Smooth muscle cell (in vitro differentiated cells): ENCODE measurements at regions not wholly inside any gene's neighbourhood (a gene's known extent, or its start where the extent isn't known, plus 50 kb on each side); places are given as distances from the start of the nearest gene placed in this dataset.

Experiments used
- DNase-seq: peaks from one replicate; lab custom pipeline; 2025; ENCODE audit not compliant: unreplicated experiment; lab: John Stamatoyannopoulos, UW
- H2AFZ ChIP-seq: fragments of 200-600 bp; sonication (generic); 2 replicates; pipeline ENCODE4 v1.6.0; 2016; ENCODE audit warnings: antibody characterized with exemption, low read depth, mild to moderate bottlenecking
- H3F3A ChIP-seq: fragments of 200-600 bp; sonication (generic); 2 replicates; pipeline ENCODE4 v1.6.0; 2017; ENCODE audit warnings: antibody characterized with exemption, low read depth
- H3K27ac ChIP-seq: fragments of 200-600 bp; sonication (generic); 2 replicates; pipeline ENCODE4 v1.5.1; 2016; ENCODE audit warnings: low read depth, mild to moderate bottlenecking
- H3K27me3 ChIP-seq: fragments of 200-600 bp; sonication (generic); 2 replicates; pipeline ENCODE4 v1.6.1; 2016; ENCODE audit warnings: low read depth, mild to moderate bottlenecking
- H3K36me3 ChIP-seq: fragments of 200-600 bp; sonication (generic); 2 replicates; pipeline ENCODE4 v1.5.1; 2016; ENCODE audit warnings: low read depth
- H3K4me1 ChIP-seq: fragments of 200-600 bp; sonication (generic); 2 replicates; pipeline ENCODE4 v1.5.1; 2016; ENCODE audit warnings: low read depth
- H3K4me2 ChIP-seq: fragments of 200-600 bp; sonication (generic); 2 replicates; pipeline ENCODE4 v1.6.0; 2016; ENCODE audit warnings: mild to moderate bottlenecking
- H3K4me3 ChIP-seq: fragments of 200-600 bp; sonication (generic); 2 replicates; pipeline ENCODE4 v1.5.1; 2016; ENCODE audit warnings: mild to moderate bottlenecking
- H3K79me2 ChIP-seq: fragments of 200-600 bp; sonication (generic); 2 replicates; pipeline ENCODE4 v1.6.0; 2016; ENCODE audit warnings: low read depth, mild to moderate bottlenecking
- H3K9ac ChIP-seq: fragments of 200-600 bp; sonication (generic); 2 replicates; pipeline ENCODE4 v1.6.0; 2016; ENCODE audit warnings: low read depth
- H3K9me3 ChIP-seq: fragments of 200-600 bp; sonication (generic); replicated peaks from 2 replicates; pipeline ENCODE4 v1.5.1; 2016; ENCODE audit warnings: low read depth
- H4K20me1 ChIP-seq: fragments of 200-600 bp; sonication (generic); 2 replicates; pipeline ENCODE4 v1.6.0; 2016; ENCODE audit warnings: low read depth
- CTCF ChIP-seq: fragments of 200-600 bp; sonication (generic); IDR thresholded peaks from 2 replicates; pipeline ENCODE4 v1.5.1; 2017; ENCODE audit warnings: borderline replicate concordance, mild to moderate bottlenecking, antibody characterized with exemption; ENCODE audit not compliant: insufficient read depth, poor library complexity, severe bottlenecking
- WGBS: methylation state at CpG from one replicate; pipeline ENCODE4 v1.1.7; 2016; ENCODE audit warnings: low lambda C conversion rate; 5-methylcytosine and 5-hydroxymethylcytosine counted together

- no peak for DNase-seq
- H4K20me1 ChIP-seq: no peaks in the 10 kb centered on the region
- no peak overlapping the region for H3K4me3 ChIP-seq
- no peak for TF ChIP-seq CTCF
- WGBS: 94% methylated on average over 8 of the region's 8 CpGs
- no peaks in the 10 kb centered on the region for H3K79me2 ChIP-seq
- H3K36me3 ChIP-seq: no peaks in the 10 kb centered on the region
- H3K9ac ChIP-seq: no peak overlapping the region
- no peak overlapping the region for H2AFZ ChIP-seq
- H3K4me2 ChIP-seq: no peak overlapping the region
- no peak overlapping the region for H3K27ac ChIP-seq
- no peaks in the 10 kb centered on the region for H3K4me1 ChIP-seq
- no peaks in the 10 kb centered on the region for H3K27me3 ChIP-seq
- H3F3A ChIP-seq: no peaks in the 10 kb centered on the region
- H3K9me3 ChIP-seq: no peaks in the 10 kb centered on the region
Measured at GRCh38 chr1:60668585-60668984, 413.8 kb upstream of the NFIA start.

GRCh38 chr1:60665311-60665710, 417.1 kb upstream of the NFIA start:
- H3K36me3 ChIP-seq: no peaks in the 10 kb centered on the region
- WGBS: 88% methylated on average over 1 of the region's 1 CpG
- no peak overlapping the region for H3K4me3 ChIP-seq

GRCh38 chr1:60664086-60664625, 418.2 kb upstream of the NFIA start:
- Histone ChIP-seq H3K4me2 (no peak overlapping the region), H3K9me3 (no peaks in the 10 kb centered on the region), H3F3A (no peaks in the 10 kb centered on the region), H3K4me1 (no peaks in the 10 kb centered on the region), H2AFZ (no peak overlapping the region), H4K20me1 (no peaks in the 10 kb centered on the region), H3K36me3 (no peaks in the 10 kb centered on the region), H3K9ac (no peak overlapping the region), H3K27me3 (peaks cover 3% of the 10 kb centered on the region), H3K79me2 (no peaks in the 10 kb centered on the region), H3K27ac (no peak overlapping the region), H3K4me3 (no peak overlapping the region)
- no peak for TF ChIP-seq CTCF
- 93% methylated on average over 2 of the region's 2 CpGs for WGBS
- no peak for DNase-seq

More at GRCh38 chr1:60665311-60665710, 417.1 kb upstream of the NFIA start:
- H2AFZ ChIP-seq: no peak overlapping the region
- no peaks in the 10 kb centered on the region for H3K9me3 ChIP-seq
- H3K27ac ChIP-seq: no peak overlapping the region
- H3F3A ChIP-seq: no peaks in the 10 kb centered on the region
- DNase-seq: no peak
- H3K27me3 ChIP-seq: peaks cover 3% of the 10 kb centered on the region
- H4K20me1 ChIP-seq: no peaks in the 10 kb centered on the region
- H3K79me2 ChIP-seq: no peaks in the 10 kb centered on the region
- no peak overlapping the region for H3K4me2 ChIP-seq
- H3K9ac ChIP-seq: no peak overlapping the region
- no peaks in the 10 kb centered on the region for H3K4me1 ChIP-seq
- no peak for TF ChIP-seq CTCF

GRCh38 chr1:60662486-60663044, 419.8 kb upstream of the NFIA start:
- DNase-seq: no peak
- Histone ChIP-seq H3K4me3 (no peak overlapping the region), H3K9ac (no peak overlapping the region), H3K4me1 (no peaks in the 10 kb centered on the region), H3F3A (no peaks in the 10 kb centered on the region), H4K20me1 (no peaks in the 10 kb centered on the region), H3K36me3 (no peaks in the 10 kb centered on the region), H3K27me3 (peaks cover 3% of the 10 kb centered on the region), H3K9me3 (no peaks in the 10 kb centered on the region), H3K27ac (no peak overlapping the region), H2AFZ (no peak overlapping the region), H3K4me2 (no peak overlapping the region), H3K79me2 (no peaks in the 10 kb centered on the region)
- no peak for TF ChIP-seq CTCF
- 88% methylated on average over 3 of the region's 3 CpGs for WGBS
